IMR-90 (cell line): ENCODE measurements at regions not wholly inside any gene's neighbourhood (a gene's known extent, or its start where the extent isn't known, plus 50 kb on each side); places are given as distances from the start of the nearest gene placed in this dataset.

Experiments
- ATAC-seq: fragments of 200-7000 bp; cut with Tn5 transposase; 2 replicates; pipeline ENCODE4 v1.9.1; 2020; ENCODE audit warnings: low read depth, mild to moderate bottlenecking, moderate library complexity
- BruUV-seq: library from RNA; stranded (reverse); fragments of 400-500 nt; replicated peaks from 2 replicates; lab custom pipeline; 2021; lab: Mats Ljungman, UMichigan
- CTCF ChIA-PET: fragments of 300-600 bp; formaldehyde crosslinking; extraction: SDS; loops from one replicate; lab custom pipeline; 2021; ENCODE audit warnings: antibody characterized with exemption; lab: Yijun Ruan, JAX
- POLR2A ChIA-PET: fragments of 300-600 bp; sonication (Branson Sonifier 250); formaldehyde crosslinking; loops from one replicate; lab custom pipeline; 2022; ENCODE audit warnings: antibody characterized with exemption; ENCODE audit not compliant: unreplicated experiment; lab: Charles Lee
- DNase-seq: peaks from one replicate; pipeline ENCODE4 v3.0.0; 2013
- H2AFZ ChIP-seq: replicated peaks from 2 replicates; pipeline ENCODE3; 2013; ENCODE audit warnings: low read length, mild to moderate bottlenecking; ENCODE audit not compliant: poor library complexity
- H2AK5ac ChIP-seq: 2 replicates; pipeline ENCODE4 v1.6.1; 2013; ENCODE audit warnings: low read depth, low read length, inconsistent platforms
- H2AK9ac ChIP-seq: replicated peaks from 2 replicates; pipeline ENCODE3; 2013; ENCODE audit warnings: mild to moderate bottlenecking, low read depth, low read length, moderate library complexity; ENCODE audit not compliant: poor library complexity
- H2BK120ac ChIP-seq: 2 replicates; pipeline ENCODE4 v1.6.1; 2013; ENCODE audit warnings: low read depth, low read length, inconsistent platforms
- H2BK15ac ChIP-seq: 3 replicates; pipeline ENCODE4 v1.6.1; 2013; ENCODE audit warnings: low read depth, low read length, inconsistent platforms
- H2BK20ac ChIP-seq: 2 replicates; pipeline ENCODE4 v1.6.1; 2013; ENCODE audit warnings: low read depth, mild to moderate bottlenecking, inconsistent platforms, low read length, moderate library complexity
- H2BK5ac ChIP-seq: 2 replicates; pipeline ENCODE4 v1.6.1; 2013; ENCODE audit warnings: mild to moderate bottlenecking, low read depth, low read length, inconsistent platforms; ENCODE audit not compliant: poor library complexity, severe bottlenecking
- H3K14ac ChIP-seq: replicated peaks from 2 replicates; pipeline ENCODE4 v1.6.1; 2013; ENCODE audit warnings: low read depth, low read length, inconsistent platforms
- H3K18ac ChIP-seq: 2 replicates; pipeline ENCODE4 v1.6.1; 2013; ENCODE audit warnings: low read depth, low read length, control low read depth
- H3K23ac ChIP-seq: 2 replicates; pipeline ENCODE4 v1.6.1; 2013; ENCODE audit warnings: low read depth, low read length, inconsistent platforms
- H3K27ac ChIP-seq: 2 replicates; pipeline ENCODE4 v1.5.1; 2013; ENCODE audit warnings: mild to moderate bottlenecking, control low read depth, low read length; ENCODE audit not compliant: insufficient read depth
- H3K27me3 ChIP-seq: 2 replicates; pipeline ENCODE4 v1.6.1; 2013; ENCODE audit warnings: low read length; ENCODE audit not compliant: control insufficient read depth, insufficient read depth
- H3K36me3 ChIP-seq: 2 replicates; pipeline ENCODE4 v1.6.1; 2013; ENCODE audit warnings: low read length, mixed read lengths; ENCODE audit not compliant: control insufficient read depth, insufficient read depth
- H3K4ac ChIP-seq: 2 replicates; pipeline ENCODE4 v1.6.1; 2013; ENCODE audit warnings: low read depth, low read length, inconsistent platforms
- H3K4me1 ChIP-seq: 2 replicates; pipeline ENCODE4 v1.6.1; 2013; ENCODE audit warnings: low read length, mixed read lengths; ENCODE audit not compliant: control insufficient read depth, insufficient read depth
- H3K4me2 ChIP-seq: 2 replicates; pipeline ENCODE4 v1.6.1; 2013; ENCODE audit warnings: low read depth, mild to moderate bottlenecking, control low read depth, low read length, moderate library complexity
- H3K4me3 ChIP-seq: 2 replicates; pipeline ENCODE4 v1.5.1; 2013; ENCODE audit warnings: low read depth, mild to moderate bottlenecking, control low read depth, low read length, moderate library complexity; ENCODE audit not compliant: insufficient read depth
- H3K56ac ChIP-seq: 2 replicates; pipeline ENCODE4 v1.6.1; 2013; ENCODE audit warnings: low read length, inconsistent platforms; ENCODE audit not compliant: insufficient read depth; ENCODE audit errors: extremely low read depth
- H3K79me1 ChIP-seq, 2 experiments: 2 replicates each; pipeline ENCODE4 v1.6.1; 2013; ENCODE audit warnings: low read length in 2 of 2, inconsistent platforms in 1 of 2, low read depth in 1 of 2
- H3K9ac ChIP-seq: 2 replicates; pipeline ENCODE4 v1.6.1; 2013; ENCODE audit warnings: low read depth, low read length, control low read depth
- H3K9me1 ChIP-seq: 2 replicates; pipeline ENCODE4 v1.6.1; 2013; ENCODE audit warnings: low read length, inconsistent platforms; ENCODE audit not compliant: insufficient read depth
- H3K9me3 ChIP-seq: 2 replicates; pipeline ENCODE4 v1.6.1; 2013; ENCODE audit warnings: low read length; ENCODE audit not compliant: control insufficient read depth, insufficient read depth
- H4K20me1 ChIP-seq: 2 replicates; pipeline ENCODE4 v1.6.1; 2013; ENCODE audit warnings: low read length, inconsistent platforms; ENCODE audit not compliant: insufficient read depth
- H4K5ac ChIP-seq: 2 replicates; pipeline ENCODE4 v1.6.1; 2013; ENCODE audit warnings: mild to moderate bottlenecking, low read depth, low read length, control low read depth
- H4K8ac ChIP-seq, 2 experiments: 2 replicates each; pipeline ENCODE4 v1.6.1; 2013; ENCODE audit warnings: low read depth in 2 of 2, low read length in 2 of 2, control low read depth in 1 of 2, inconsistent platforms in 1 of 2
- H4K91ac ChIP-seq: 2 replicates; pipeline ENCODE4 v1.6.1; 2013; ENCODE audit warnings: low read depth, low read length, inconsistent platforms; ENCODE audit not compliant: insufficient read depth
- CHD1 ChIP-seq: IDR thresholded peaks from 2 replicates; pipeline ENCODE4 v1.6.1; 2012; ENCODE audit warnings: low read depth, low read length, improper control_type of control experiment
- MAFK ChIP-seq: IDR thresholded peaks from 2 replicates; pipeline ENCODE4 v1.6.1; 2012; ENCODE audit warnings: low read depth, low read length, improper control_type of control experiment
- MAZ ChIP-seq: IDR thresholded peaks from 2 replicates; pipeline ENCODE4 v1.6.1; 2012; ENCODE audit warnings: low read depth, mild to moderate bottlenecking, low read length, improper control_type of control experiment, moderate library complexity, borderline replicate concordance
- MXI1 ChIP-seq: IDR thresholded peaks from 2 replicates; pipeline ENCODE4 v1.6.1; 2012; ENCODE audit warnings: low read depth, mild to moderate bottlenecking, low read length, moderate library complexity, borderline replicate concordance
- POLR2A ChIP-seq: IDR thresholded peaks from 2 replicates; pipeline ENCODE4 v1.6.1; 2012; ENCODE audit warnings: mild to moderate bottlenecking, low read depth, low read length
- SMC3 ChIP-seq: fragments of 150-350 bp; IDR thresholded peaks from 2 replicates; pipeline ENCODE4 v1.6.1; 2016; ENCODE audit warnings: low read depth, mild to moderate bottlenecking, antibody characterized with exemption, low read length, moderate library complexity
- WGBS, 2 experiments: methylation state at CpG; one replicate each; pipeline versions ENCODE4 v1.1.5 to v1.1.7; 2013; ENCODE audit warnings: missing lambda C conversion rate in 2 of 2; ENCODE audit not compliant: insufficient read length in 1 of 2; ENCODE audit errors: extremely low coverage in 2 of 2; 5-methylcytosine and 5-hydroxymethylcytosine counted together
- dilution Hi-C: fragments of 300-500 bp; cut with HindIII; formaldehyde crosslinking; loops from one replicate; pipeline ENCODE4 v1.14.3; 2018; ENCODE audit warnings: low sequenced_read_pairs; ENCODE audit not compliant: unreplicated experiment
- in situ Hi-C: fragments of 300-500 bp; cut with MboI; formaldehyde crosslinking; loops from 3 replicates; pipeline ENCODE4 v1.14.3; 2019; ENCODE audit warnings: low sequenced_read_pairs, inconsistent platforms, mixed read lengths
- intact Hi-C: fragments of 100-400 bp; cut with micrococcal nuclease; formaldehyde crosslinking; loops from 2 replicates; pipeline ENCODE4 v1.10.0; 2022
- TF ChIP-seq, protein P1 (sequence below): fragments of 150-350 bp; IDR thresholded peaks from 2 replicates; pipeline ENCODE4 v1.6.1; 2017; ENCODE audit warnings: mild to moderate bottlenecking, antibody characterized with exemption, low read length, low read depth
- TF ChIP-seq, protein P2 (sequence below): conservative IDR thresholded peaks from 2 replicates; pipeline ENCODE4 v1.5.1; 2012; ENCODE audit warnings: mild to moderate bottlenecking, low read depth, low read length, improper control_type of control experiment

DNA sequence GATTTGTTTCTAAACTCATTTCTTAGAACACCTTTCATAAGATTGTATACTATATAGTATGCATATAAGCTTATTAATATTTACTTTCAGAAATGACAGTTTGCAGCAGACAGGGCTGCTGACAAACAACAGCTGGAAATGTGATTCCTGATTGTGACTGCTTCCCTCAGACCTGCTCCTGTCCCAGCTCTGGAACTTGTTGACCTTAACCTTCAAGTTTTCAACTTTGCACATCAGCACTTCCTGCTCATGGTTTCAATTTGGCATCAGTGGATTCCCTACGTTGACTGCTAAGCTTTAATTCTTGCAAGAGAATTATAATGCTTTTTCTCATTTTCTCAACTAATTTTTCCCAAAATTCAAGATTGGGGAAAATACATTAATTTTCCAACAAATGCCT is 459.2 kb upstream of the ACVR2A start:
- intact Hi-C loops, result no loop called here
- CTCF ChIA-PET, result no interaction called here
- BruUV-seq, result no TSS peak

More for the DNA sequence above, 459.2 kb upstream of the ACVR2A start:
- H2AFZ ChIP-seq, result no peak overlapping the region
- no peak overlapping the region for H3K4me2 ChIP-seq
- no peak overlapping the region for H2AK5ac ChIP-seq
- H2AK9ac ChIP-seq, result no peak overlapping the region
- ATAC-seq, result no peak
- H3K27me3 ChIP-seq, result no peaks in the 10 kb centered on the region
- H2BK20ac ChIP-seq, result no peak overlapping the region
- in situ Hi-C loops (no loop called here), dilution Hi-C loops (no loop called here)
- no peak overlapping the region for H3K9ac ChIP-seq
- no peaks in the 10 kb centered on the region for H3K79me1 ChIP-seq
- no peak overlapping the region for H4K5ac ChIP-seq
- H4K91ac ChIP-seq, result no peak overlapping the region
- POLR2A ChIA-PET, result no interaction called here
- H3K9me3 ChIP-seq, result no peaks in the 10 kb centered on the region; the same call in 1 of the 2 replicates
- no peak overlapping the region for H3K14ac ChIP-seq
- no peaks in the 10 kb centered on the region for H3K4me1 ChIP-seq
- no peak overlapping the region for H2BK5ac ChIP-seq
- WGBS, 2 experiments, result no CpG with 5 or more reads among the region's 1 CpG
- no peaks in the 10 kb centered on the region for H4K20me1 ChIP-seq
- H3K4me3 ChIP-seq, result no peak overlapping the region
- DNase-seq, result no peak
- no peak overlapping the region for H3K23ac ChIP-seq
- TF ChIP-seq MAZ (no peak), CHD1 (no peak), SMC3 (no peak), MXI1 (no peak), MAFK (no peak), POLR2A (no peak)
- TF ChIP-seq, protein P1, sequence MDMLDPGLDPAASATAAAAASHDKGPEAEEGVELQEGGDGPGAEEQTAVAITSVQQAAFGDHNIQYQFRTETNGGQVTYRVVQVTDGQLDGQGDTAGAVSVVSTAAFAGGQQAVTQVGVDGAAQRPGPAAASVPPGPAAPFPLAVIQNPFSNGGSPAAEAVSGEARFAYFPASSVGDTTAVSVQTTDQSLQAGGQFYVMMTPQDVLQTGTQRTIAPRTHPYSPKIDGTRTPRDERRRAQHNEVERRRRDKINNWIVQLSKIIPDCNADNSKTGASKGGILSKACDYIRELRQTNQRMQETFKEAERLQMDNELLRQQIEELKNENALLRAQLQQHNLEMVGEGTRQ, result no peak
- TF ChIP-seq, protein P2, sequence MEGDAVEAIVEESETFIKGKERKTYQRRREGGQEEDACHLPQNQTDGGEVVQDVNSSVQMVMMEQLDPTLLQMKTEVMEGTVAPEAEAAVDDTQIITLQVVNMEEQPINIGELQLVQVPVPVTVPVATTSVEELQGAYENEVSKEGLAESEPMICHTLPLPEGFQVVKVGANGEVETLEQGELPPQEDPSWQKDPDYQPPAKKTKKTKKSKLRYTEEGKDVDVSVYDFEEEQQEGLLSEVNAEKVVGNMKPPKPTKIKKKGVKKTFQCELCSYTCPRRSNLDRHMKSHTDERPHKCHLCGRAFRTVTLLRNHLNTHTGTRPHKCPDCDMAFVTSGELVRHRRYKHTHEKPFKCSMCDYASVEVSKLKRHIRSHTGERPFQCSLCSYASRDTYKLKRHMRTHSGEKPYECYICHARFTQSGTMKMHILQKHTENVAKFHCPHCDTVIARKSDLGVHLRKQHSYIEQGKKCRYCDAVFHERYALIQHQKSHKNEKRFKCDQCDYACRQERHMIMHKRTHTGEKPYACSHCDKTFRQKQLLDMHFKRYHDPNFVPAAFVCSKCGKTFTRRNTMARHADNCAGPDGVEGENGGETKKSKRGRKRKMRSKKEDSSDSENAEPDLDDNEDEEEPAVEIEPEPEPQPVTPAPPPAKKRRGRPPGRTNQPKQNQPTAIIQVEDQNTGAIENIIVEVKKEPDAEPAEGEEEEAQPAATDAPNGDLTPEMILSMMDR, result no peak
- no peak overlapping the region for H2BK15ac ChIP-seq
- no peaks in the 10 kb centered on the region for H3K36me3 ChIP-seq
- no peak overlapping the region for H3K56ac ChIP-seq
- H4K8ac ChIP-seq, result no peak overlapping the region
- no peak overlapping the region for H3K4ac ChIP-seq
- H3K18ac ChIP-seq, result no peak overlapping the region
- H3K9me1 ChIP-seq, result no peaks in the 10 kb centered on the region
- no peak overlapping the region for H2BK120ac ChIP-seq
- H3K27ac ChIP-seq, result no peak overlapping the region
